ENCODE measurements at regions not wholly inside any gene's neighbourhood (a gene's known extent, or its start where the extent isn't known, plus 50 kb on each side); places are given as distances from the start of the nearest gene placed in this dataset.
"Not testable (repeated sequence)": the region's sequence is repeated elsewhere in the genome, so short reads cannot be mapped to it uniquely, and the experiment has no call there.

DNA sequence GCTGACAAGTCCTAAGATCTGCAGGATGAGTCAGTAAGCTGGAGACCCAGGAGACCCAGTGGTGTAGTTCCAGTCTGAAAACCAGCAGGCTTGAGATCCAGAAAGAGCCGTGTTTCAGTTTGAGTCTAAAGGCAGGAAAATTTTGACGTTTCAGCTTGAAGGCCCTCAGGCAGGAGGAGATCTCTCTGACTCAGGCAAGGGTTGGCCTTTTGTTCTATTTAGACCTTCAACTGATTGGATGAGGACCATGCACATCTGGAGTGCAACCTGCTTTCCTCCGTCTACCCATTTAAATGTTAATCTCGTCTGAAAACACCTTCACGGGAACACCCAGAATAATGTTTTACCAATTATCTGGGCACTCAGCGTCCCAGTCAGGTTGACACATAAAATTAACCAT is 69.5 kb downstream of the NPIPA7 start:
- not testable (repeated sequence) for DNase-seq

DNA sequence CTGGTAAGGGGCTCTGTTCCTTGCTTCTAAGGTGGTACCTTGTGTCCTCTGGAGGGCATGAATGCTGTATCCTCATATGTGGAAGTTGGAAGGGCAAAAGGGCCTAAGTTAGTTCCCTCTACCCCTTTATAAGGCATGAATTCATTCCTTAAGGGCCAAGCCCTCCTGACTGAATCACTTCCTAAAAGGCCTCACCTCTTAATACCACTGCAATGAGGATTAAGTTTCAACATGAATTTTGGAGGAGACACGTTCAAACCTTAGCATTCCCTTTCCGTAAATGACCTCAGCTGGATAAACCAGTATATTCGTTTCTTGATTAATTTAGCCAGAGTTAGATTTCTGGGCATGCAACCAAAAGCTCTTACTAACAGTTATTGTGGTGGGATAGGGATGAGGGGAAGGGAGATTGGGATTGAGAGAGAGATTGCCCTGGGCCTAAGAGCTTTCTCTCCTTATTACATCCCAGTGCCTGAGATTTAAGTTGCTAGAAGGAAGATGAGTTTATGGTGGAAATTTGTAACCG is 70.8 kb downstream of the NPIPA7 start:
- not testable (repeated sequence) for DNase-seq

DNA sequence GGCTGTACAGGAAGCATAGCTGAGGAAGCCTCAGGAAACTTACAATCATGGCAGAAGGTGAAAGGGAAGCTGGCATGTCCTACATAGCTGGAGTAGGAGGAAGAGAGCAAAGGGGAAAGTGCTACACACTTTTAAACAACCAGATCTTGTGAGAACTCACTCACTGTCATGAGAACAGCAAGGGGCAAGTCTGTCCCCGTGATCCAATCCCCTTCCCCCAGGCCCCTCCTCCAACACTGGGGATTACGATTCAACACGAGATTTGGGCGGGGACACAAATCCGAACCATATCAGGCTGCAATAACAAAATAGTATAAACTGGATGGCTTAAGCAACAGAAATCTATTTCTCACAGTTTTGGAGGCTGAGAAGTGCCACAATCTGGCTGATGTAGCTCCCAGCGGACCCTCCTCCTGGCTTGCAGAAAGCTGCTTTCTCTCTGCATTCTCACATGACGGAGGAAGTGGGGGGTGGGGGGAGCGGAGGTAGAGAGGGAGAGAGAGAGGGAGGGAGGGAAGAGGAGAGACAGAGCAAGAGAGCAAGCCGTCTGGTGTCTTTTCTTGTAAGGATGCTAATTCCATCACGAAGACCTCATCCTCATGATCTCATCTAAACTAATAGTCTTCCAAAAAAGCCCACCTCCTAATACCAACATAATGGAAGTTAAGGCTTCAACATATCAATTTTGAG is 72.9 kb downstream of the NPIPA7 start:
- not testable (repeated sequence) for DNase-seq

DNA sequence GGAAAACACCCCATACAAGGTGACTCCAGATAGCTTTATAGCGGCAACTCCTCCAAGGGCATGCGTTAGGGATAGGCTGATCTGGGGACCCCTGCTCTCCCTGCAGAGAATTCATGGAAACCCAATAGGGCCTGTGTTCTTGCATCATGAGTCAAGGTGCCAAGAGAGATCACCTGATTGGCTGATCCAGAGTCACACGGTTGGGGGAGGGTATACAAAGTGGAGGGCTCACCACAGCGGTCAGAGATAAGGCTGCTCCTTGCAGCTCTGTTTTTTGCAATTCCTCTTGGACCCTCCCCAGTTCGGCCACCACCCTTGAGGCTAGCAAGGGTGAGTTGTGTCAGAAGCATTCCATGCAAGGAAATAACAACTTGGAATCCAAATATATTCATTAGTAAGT is 79.6 kb downstream of the NPIPA7 start:
- DNase-seq, result not testable (repeated sequence)

DNA sequence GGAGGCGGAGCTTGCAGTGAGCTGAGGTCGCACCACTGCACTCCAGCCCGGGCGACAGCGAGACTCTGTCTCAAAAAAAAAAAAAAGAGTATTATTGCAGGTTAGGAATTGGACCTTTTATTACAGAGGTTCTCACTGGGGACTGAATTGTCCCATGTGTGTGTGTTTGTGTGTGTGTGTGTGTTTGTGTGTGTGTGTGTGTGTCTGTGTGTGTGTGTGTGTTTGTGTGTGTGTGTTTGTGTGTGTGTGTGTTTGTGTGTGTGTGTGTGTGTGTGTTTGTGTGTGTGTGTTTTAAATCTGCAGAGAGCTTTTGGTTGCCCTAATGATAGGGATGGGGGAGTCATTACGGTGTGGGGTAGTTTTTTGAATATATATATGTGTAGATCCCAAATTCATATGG is 84.9 kb downstream of the NPIPA7 start:
- not testable (repeated sequence) for DNase-seq

DNA sequence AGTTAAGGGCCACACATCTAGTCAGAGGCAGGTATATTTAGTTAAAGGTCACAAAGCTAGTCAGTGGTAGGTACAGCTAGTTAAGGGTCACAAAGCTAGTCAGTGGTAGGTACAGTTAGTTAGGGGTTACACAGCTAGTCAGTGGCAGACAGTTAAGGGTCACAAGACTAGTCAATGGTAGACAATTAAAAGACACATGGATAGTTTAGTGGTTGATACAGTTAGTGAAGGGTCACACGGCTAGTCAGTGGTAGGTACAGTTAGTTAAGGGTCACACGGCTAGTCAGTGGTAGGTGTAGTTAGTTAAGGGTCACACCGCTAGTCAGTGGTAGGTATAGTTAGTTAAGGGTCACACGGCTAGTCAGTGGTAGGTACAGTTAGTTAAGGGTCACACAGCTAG is 110.0 kb downstream of the NPIPA7 start:
- DNase-seq, result not testable (repeated sequence)

DNA sequence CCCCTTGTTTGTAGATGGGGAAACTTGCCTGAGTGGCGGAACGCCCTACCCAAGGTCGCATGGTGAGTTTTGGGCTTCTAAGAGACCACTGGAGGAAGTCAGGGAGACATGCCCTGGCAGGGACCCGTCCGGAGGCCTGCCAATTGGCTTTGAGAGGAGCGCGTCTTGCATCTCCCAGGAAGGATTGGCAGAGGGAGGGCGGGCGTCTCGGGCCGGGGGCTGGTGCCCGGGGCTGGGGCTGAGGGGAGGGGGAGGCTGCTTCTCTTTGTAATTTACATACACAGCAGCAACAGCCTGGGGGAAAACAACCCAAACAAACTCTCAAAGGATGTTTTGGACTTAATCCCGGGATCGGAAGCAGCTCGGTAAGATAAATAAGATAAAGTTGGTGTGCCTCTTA is 110.5 kb downstream of the NPIPA7 start:
- not testable (repeated sequence) for DNase-seq

DNA sequence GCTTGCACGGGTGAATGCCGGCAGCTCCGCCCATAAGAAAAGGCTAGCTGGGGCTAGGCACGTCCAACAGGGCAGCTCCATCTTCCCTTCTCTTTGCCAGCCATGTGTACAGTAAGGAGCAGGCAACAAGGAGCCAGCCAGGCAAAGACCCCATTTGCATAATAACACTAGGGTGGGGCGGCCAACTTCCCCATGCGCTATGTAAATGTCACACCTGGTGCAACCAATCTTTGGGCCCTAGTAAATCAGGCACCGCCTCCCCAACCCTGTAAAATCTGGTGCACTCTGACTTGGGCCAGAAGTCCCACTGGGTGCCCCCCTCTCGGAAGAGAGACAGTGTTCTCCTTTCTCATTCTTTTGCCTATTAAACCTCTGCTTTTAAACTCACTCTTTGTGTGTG is 115.2 kb downstream of the NPIPA7 start:
- DNase-seq, result not testable (repeated sequence)

DNA sequence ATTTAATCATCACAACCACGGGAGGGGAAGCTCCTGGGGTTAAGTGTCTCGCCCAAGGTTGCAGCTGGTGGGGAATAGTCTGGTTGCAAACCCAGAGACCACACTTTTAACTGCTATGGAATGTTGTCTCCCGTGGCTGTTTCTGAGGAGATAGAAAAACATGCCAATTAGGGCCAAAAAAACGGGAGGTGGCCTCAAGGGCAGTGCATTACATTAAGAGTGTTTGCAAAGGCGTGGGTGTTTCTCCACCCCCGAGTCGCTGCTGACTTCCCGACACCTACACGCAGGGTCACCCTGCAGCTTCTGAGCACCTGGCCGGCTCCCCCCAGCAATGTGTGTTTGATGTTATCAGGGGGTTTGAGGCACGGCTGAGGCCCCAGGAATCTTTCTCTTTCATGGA is 116.1 kb downstream of the NPIPA7 start:
- DNase-seq, result not testable (repeated sequence)

DNA sequence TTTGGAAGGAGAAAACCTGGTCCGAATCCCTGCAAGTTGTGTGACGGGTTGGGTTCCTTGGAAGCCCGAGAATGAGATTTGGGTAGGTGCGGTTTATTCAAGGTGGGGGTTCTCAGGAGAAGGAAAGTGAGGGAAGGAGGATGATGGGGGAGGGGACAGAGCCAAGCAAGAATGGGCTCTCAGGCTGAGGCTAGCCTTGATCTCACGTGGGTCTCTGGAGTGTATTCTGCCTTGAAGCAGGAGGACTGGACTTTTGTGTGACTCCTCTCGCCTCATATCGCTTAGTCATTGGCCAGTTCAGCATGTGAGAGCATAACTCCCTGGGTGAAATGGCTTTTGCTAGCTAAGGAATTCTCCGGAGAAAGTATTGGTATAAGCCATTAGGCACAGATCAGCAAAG is 120.9 kb downstream of the NPIPA7 start:
- not testable (repeated sequence) for DNase-seq

DNA sequence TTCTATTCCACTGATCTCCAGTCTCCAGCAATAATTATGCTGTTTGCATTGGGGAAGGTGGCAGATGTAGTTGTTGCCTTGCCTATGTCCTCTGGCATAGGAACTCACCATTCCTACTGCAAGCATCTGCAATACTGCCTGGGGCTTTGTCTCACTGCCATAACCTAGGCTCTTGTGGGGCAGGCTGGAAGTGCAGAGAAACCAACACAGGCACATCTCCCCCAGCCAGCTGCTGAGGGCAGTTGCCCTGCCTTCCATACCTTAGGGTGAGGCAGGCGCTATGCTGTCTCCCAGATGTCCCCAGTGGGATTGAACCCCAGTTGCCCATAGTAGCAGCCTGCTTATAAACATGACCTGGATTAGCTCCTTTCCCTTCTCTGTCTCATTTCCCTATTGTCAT is 128.1 kb downstream of the NPIPA7 start:
- DNase-seq, result not testable (repeated sequence)

DNA sequence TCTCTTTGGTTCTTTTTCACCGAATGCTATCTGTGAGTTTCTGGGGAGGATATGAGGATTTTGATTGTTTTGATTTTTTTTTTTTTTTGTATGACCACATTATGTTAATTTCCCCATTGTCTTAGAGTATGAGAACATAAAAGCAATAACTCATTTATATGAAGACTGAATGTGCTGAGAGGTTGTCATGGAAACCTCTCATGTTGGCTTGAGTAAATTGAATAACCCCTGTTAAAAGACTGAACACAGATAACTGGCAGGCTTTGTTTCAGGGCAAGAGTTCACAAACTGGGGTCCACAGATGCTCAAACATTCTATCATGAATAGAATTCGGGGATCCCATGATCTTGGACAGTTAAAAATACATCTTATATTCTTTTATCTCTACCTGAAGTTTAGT is 129.4 kb downstream of the NPIPA7 start:
- DNase-seq, result not testable (repeated sequence)

DNA sequence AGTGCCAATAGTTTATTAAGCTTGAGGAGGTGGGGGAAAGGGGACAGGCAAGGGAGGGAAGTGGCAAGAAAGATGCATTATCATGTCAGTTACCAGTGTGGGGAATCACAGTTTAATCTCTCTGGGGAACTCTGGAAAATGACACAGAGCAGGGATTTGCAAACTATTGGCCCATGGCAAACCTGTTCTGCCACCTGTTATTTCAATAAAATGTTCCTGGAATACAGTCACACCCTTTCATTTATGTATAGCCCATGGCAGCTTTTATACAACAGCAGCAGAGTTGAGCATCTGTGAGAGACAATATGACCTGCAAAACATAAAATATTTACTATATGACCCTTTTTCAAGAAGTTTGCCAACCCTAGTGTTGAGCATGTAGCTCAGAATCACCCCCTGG is 140.5 kb downstream of the NPIPA7 start:
- not testable (repeated sequence) for DNase-seq

DNA sequence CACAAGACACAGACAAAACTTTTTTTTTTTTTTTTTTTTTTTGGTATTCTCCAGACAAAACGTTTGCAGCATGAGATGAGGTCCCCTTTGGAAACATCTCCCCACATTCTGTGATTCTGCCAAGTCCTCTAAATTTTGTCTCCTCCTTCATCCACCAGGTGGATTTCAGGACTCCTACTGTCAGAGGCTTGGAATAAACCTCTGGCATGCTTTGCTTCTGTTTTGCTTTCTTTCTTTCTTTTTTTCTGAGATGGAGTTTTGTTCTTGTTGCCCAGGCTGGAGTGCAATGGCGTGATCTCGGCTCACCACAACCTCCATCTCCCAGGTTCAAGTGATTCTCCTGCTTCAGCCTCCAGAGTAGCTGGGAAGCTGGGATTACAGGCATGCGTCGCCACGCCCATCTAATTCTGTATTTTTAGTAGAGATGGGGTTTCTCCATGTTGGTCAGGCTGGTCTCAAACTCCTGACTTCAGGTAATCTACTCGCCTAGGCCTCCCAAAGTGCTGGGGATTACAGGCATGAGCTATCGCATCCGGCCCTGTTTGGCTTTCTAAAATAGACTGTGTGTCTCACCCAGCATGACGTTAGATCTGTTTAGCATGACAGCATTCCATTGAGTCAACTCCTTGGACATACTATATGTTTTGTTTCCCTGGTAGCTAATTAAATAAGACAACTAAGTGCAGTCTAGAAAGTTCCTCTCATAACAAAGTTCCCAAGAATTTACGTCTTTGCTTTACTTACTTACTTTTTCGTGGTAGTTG is 142.5 kb downstream of the NPIPA7 start:
- DNase-seq, result not testable (repeated sequence)

DNA sequence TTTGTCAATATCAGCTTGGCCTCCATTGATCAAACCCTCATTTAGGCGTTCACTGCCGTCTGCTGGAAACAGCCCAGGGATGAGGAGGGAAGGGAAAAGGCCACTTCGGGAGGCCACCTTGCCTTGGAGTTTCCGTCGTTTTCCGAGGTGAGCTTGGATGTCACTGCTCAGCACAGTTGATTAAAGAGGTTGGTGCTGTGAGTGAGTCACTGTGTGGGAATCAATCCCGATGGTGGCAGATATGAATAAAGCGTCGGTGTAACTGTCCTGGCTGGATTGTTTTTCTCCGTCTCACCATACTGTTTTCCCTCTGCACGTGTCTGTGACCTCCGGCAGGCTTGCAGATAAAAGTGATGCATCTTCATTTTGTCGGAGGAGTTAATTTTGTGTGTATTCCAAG is 148.1 kb downstream of the NPIPA7 start:
- DNase-seq, result not testable (repeated sequence)

DNA sequence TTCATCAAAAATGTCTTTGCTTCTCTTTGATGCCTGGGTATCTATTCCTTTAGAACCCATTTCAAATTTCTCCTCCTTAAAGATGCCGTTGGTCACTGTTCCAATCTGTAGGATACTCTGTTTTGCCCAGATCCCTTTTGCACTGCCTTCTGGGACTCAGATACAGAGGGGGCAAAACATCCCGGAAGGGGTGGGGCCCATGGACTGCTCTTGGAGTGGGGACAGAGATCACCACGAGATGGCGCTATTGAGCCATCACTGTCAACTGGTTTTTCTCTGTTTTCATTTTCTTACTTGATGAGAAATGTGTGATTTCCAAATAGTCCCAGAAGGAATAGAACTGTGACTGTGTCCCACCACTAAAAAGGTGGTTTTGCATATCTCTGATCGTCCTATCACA is 151.8 kb downstream of the NPIPA7 start:
- not testable (repeated sequence) for DNase-seq

DNA sequence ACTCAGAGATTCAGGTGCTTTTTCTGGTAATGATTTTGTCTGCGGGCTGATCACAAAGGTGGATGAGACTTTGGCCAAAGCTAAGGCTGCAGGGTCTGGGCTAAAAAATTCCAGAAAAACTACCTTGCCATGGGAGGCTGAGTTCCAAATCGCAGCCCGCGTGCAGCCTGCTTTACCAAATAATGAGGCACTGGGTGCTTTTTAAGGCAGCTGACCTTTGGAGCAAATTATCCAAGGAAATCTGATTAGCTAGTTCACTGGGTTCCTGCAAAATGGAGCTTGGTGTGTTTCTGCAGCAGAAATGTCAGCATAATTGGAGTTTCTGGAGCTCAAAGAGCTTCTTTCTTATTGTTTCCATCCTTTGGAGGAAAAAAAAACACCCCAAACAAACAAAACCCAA is 156.6 kb downstream of the NPIPA7 start:
- not testable (repeated sequence) for DNase-seq

DNA sequence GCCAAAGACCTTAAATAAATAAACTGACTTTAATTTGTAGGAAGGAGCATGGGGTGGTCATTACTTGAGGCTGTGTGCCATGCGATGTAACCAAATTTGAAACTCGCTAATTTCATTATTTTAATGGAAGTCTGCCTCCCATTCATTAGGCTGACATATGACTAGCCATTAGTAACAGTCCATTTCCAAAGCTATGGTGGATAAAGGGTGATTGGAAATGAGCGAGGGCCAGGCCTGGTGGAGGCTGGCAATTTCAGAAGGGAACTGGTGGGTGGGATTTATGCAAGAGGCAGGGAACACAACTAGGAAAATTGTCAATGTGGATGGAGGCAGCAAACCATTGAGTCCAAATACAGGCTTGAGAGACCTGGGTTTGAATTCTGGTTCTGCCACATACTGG is 157.2 kb downstream of the NPIPA7 start:
- not testable (repeated sequence) for DNase-seq

DNA sequence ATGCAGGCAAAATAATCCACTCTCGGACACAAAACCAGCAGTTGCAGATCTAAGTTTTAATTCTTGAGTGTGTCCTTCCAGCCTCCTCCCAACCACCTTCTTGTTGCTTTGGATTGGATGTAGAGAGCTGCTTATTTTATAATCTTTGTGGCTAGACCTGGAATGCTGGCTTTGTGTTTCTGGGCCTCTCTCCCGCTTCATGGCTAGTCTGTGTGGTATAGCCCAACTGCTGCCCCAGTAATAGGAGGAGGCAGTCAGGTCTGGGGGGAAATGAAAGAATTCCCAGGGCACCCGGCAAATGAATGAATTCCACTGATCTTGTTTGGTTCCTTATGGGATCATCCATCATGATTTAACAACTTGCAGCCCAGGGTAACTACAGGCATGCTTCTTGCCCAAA is 170.8 kb downstream of the NPIPA7 start:
- DNase-seq, result not testable (repeated sequence)

DNA sequence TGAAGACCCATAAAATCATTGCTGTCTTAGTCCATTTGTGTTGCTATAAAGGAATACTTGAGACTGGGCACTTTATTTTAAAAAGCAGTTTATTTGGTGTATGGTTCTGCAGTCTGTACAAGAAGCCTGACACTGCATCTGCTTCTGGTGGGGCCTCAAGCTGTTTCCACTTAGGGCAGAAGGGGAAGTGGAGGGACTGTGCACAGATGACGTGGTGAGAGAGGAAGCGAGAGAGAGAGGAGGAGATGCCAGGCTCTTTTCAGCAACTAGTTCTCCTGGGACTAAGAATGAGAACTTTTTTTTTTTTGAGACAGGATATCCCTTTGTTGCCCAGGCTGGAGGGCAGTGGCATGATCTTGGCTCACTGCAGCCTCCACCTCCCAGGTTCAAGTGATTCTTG is 171.9 kb downstream of the NPIPA7 start:
- not testable (repeated sequence) for DNase-seq

DNA sequence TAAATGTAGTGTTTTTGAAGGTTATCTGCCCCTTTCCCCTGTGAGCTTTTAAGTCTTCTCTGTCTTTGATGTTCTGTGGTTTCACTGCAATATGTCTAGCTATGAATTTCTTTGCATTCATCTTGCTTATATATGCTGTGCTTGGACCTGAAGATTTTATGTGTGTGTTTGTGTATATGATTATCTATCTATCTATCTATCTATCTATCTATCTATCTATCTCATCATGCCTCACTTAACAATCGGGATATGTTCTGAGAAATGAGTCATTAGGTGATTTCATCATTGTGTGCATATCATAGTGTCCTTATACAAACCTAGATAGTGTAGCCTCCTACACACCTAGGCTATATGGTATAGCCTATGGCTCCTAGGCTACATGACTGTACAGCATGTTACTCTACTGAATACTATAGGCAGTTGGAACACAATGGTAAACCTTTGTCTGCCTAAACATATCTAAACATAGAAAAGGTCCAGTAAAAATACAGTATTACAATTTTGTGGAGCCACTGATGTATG is 173.9 kb downstream of the NPIPA7 start:
- not testable (repeated sequence) for DNase-seq

DNA sequence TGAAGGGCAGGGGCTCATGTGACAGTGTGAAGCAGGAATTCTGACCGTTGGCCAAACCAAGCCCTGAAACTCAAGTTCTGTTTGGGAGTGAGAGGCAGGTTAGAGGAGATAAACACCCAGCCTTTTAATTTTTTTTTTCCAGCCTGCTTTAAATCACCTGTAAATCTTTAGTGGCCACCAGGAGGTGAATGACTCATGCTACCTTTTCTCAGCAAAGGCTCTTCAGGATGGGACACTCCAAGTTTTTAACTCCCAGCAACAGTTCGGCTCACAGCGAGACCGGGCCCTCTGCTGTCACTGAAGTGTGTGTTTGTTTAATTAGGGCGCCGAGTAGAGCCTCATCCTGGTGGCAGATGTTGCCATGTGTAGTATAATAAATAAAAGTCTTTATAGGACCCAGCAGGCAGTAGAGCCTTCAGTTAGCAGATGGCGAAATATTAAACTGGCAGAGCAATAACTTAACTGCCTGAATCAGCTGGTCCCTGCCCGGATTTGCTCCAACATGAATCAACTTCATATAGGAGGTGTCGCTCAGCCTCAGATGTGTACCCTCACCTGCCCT is 180.3 kb downstream of the NPIPA7 start:
- not testable (repeated sequence) for DNase-seq

DNA sequence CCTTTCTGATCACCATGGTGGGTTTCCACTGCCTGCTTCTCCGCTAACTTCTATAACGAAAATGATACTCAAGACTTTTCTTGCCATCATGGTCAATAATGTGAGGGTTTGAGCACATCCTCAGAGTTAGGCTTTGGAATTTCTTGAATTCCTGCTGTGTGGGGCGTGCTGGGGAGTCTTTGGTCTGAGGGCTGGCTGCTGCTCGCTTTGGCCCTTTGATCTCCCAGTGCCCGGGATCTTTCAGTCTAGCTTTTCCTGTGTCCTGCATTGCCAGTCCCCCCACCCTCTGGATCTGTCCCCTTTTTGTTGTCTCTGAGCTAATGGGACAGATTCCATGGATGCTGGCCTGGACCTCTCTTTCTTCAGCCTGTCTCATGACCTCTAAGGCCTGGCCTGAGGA is 182.6 kb downstream of the NPIPA7 start:
- not testable (repeated sequence) for DNase-seq
